Mesenteric fat pad (tissue), 1 donor: ENCODE measurements at regions not wholly inside any gene's neighbourhood (a gene's known extent, or its start where the extent isn't known, plus 50 kb on each side); places are given as distances from the start of the nearest gene placed in this dataset.
"Not testable (repeated sequence)": the region's sequence is repeated elsewhere in the genome, so short reads cannot be mapped to it uniquely, and the experiment has no call there.

Experiments
- DNase-seq: peaks from one replicate; pipeline ENCODE4 v3.0.0-alpha.2; 2020; ENCODE audit warnings: low spot score
- donor health status: DM: yes; HTN: yes; CAD: no.

DNA sequence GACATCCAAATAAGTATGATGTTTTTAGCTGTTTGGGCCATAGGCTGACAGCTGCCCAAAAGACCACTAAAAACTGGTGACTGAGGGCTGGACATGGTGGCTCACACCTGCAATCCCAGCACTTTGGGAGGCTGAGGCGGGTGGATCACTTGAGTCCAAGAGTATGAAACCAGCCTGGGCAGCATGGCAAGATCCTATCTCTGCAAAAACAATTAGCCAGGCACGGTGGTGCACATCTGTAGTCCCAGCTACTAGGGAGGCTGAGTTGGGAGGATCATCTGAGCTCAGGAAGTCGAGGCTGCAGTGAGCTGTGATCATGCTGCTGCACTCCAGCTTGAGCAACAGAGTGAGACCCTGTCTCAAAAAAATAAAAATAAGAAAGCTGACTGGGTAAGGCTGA lies 511.5 kb upstream of the RAB6C start:
- no peak for DNase-seq

DNA sequence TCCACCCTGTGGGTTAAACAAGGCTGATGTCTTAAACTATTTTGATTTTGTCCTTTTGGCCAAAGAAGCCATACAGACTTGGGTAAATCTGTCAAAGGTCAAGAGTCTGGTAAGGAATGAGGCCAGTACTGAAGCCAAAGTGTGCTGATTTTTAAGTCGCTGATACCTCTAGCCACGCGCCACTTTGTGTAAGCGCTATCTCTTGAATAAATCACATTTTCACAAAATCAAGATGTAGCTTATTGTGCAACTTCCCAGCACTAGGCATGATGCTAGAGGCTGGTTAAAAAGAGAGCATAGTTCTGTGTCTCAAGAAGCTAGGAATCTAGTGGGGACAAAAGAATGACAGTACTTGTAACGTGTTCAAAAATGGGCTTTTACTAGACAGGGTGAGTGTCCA lies 510.6 kb upstream of the RAB6C start:
- no peak for DNase-seq

DNA sequence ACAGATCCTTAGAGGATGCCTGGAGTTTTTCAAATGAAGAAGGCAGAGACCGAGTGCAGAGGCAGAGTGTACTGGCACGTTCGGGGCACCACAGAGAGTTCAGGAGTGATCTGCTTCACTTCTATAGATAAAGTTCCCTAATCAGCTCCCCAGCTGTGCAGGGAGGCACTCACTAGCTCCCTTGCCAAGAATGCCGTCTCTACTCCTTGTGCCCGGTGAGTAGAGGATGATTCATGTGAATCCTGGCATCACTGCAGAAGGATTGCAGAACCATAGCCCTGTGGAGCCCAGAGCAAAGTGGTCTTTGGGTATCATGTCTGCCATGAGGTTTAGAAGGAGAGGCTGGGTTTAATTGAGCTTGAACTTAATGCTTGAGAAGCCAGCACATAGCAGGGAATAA lies 510.1 kb upstream of the RAB6C start:
- DNase-seq, result peak; percentile 20

- DNase-seq, result no peak
Measured at GRCh38 chr2:129469871-129470270, 509.6 kb upstream of the RAB6C start.

DNA sequence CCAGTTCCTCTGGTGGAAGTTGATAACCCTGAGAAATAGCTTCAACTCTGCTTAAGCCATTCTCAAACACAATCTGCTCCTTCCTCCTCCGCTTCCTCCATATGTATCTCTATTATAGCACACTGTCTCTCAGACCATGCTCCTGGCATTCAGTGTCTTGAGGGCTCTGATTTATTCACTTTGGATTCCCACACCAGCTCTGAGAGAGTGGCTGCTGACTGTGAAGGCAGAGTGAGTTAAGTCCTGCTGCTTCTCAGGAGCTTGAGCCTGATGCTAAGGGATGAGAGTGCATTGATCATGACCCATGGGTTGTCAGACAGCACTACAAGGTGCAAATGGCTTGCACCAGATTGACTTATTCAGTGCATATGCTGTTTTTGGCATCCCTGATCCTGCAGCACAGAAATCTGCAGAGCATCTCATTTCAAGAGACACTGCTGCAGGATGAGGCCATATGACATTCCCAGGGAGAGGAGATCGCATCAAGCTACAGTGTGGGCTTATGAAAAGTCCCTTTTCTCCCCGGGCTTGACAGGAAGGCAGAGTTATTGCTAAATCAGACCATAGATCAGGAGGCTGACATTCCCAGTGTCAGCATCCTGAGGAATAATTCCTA lies 500.5 kb upstream of the RAB6C start:
- no peak for DNase-seq

- DNase-seq, result peak; percentile 67
Measured at GRCh38 chr2:129479892-129480291, 499.6 kb upstream of the RAB6C start.

GRCh38 chr2:129480790-129481189 lies 498.7 kb upstream of the RAB6C start:
- DNase-seq, result peak; percentile 39

- DNase-seq, result peak; percentile 30
Measured at GRCh38 chr2:129481306-129482219, 497.9 kb upstream of the RAB6C start.

- DNase-seq, result peak; percentile 28
Measured at GRCh38 chr2:129482626-129483025, 496.8 kb upstream of the RAB6C start.

- DNase-seq, result no peak
Measured at GRCh38 chr2:129483366-129483765, 496.1 kb upstream of the RAB6C start.

- no peak for DNase-seq
Measured at GRCh38 chr2:129484999-129485897, 494.2 kb upstream of the RAB6C start.

DNA sequence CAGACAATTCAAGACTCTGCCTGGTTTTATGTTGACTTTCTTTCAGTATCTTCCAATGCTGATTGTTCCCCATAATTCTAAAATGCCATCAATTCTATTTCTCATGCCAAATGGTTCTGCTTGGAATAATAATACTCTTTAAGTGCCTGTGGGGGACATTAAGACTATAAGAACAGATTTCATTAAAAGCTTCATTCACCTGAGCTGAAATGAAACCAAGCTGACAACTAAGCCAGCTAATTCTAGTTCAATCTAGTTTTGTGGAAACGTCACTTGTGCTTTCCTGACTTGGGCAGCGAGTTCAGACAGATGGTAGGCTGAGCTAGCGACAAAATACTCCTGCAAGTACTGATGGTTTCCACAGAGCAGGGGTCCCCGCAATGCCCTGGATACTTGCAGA lies 491.1 kb upstream of the RAB6C start:
- DNase-seq, result no peak

GRCh38 chr2:129490641-129491040 lies 488.8 kb upstream of the RAB6C start:
- DNase-seq, result no peak

- DNase-seq, result no peak
Measured at GRCh38 chr2:129491308-129491707, 488.2 kb upstream of the RAB6C start.

DNA sequence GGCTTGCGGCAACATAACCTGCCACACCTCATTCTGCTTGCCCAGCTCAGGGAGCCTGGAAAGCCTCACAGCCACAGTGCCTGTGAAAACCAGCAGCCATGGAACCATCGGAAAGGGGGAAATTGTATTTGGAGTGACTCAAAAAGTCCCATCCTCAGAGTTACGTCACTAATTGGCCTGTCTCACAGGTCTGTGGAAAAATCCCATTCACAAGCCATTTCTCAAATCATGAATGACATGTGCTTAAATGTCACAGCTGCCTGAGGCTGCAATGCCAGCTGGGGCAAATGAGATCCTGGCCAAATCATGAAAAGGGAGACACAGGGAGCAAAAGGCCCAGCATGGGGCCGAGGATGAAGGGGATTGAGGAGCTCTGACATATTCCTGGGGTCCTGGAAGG lies 486.9 kb upstream of the RAB6C start:
- no peak for DNase-seq

DNA sequence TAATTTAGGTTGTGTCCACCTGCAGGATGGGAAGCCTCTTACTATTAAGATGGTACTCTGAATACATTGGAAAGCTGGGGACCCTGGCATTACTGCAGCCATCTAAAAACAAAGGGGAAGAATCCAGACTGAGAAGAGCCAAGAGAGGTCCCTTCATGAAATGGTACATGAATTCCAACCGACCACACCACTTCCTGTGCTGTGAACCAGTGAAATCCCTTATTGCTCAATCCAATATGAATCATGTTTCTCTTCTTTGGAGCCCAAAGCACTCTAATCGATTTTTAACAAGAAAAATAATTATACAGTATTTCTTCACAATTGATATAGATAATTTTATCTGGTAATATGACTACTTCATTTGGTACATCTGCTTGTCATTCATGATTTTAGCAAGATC lies 479.7 kb upstream of the RAB6C start:
- no peak for DNase-seq

DNA sequence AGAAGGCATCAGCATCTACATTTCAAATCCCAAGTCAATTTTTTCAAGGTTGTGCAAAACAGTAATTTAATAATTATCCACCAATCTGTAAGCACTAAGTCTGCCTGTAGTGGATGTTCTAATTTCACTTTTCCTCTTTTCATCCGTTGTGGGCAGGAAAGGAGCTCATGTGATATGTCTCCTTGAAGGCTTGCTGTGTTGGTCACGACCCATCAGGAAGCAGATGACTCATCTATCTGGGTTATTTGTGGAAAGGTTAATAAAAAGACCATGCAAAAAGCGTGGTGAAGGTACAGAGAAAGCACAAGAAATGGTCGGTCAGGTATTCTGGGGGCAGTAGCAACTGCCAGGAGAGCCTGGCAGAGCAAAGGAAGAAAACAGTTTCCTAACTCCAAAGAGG lies 476.7 kb upstream of the RAB6C start:
- DNase-seq, result no peak

DNA sequence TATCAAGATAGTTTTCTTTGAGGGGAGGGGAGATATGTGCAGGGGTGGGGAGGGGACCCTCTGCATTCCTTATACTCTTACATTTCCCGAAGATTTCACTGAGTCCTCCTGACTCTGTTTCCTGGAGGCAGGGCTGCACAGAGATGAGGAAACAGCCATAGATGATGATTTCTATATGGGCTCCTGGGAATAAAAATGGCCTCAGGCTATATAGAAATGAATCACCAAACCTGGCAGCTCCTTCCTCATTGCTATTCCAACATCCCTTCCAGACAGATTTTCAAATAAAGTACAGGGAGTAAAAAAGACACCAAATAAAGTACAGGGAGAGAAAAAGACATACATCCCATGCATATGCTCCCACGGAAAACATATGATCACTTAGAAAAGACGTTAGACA lies 474.8 kb upstream of the RAB6C start:
- DNase-seq, result no peak

GRCh38 chr2:129518937-129519336 lies 460.5 kb upstream of the RAB6C start:
- DNase-seq, result no peak

DNA sequence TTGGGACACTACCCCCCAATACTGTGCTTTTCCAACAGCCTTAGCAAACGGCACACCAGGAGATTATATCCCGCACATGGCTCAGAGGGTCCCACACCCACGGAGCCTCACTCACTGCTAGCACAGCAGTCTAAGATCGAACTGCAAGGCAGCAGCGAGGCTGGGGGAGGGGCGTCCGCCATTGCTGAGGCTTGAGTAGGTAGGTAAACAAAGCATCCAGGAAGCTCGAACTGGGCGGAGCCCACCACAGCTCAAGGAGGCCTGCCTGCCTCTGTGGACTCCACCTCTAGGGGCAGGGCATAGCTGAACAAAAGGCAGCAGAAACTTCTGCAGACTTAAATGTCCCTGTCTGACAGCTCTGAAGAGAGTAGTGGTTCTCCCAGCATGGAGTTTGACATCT lies 447.3 kb upstream of the RAB6C start:
- DNase-seq, result not testable (repeated sequence)

GRCh38 chr2:129548880-129549279 lies 430.6 kb upstream of the RAB6C start:
- no peak for DNase-seq

GRCh38 chr2:129550536-129550935 lies 428.9 kb upstream of the RAB6C start:
- no peak for DNase-seq
